Right cardiac atrium (tissue), 5 donors: ENCODE measurements at regions not wholly inside any gene's neighbourhood (a gene's known extent, or its start where the extent isn't known, plus 50 kb on each side); places are given as distances from the start of the nearest gene placed in this dataset.
A peak's percentile ranks its signal among the peaks of the same experiment; 100 is the strongest.

Experiments used
- ATAC-seq, 2 donors: fragments of 200-7000 bp; cut with Tn5 transposase; one replicate each; pipeline versions ENCODE4 v1.8.0 to v1.9.1; 2020; ENCODE audit warnings: moderate library complexity in 2 of 2, mild to moderate bottlenecking in 1 of 2
- DNase-seq, 3 donors: peaks; one replicate each; pipeline ENCODE4 v3.0.0-alpha.2; 2020
- H3K27ac ChIP-seq: one replicate; pipeline ENCODE4 v1.5.1; 2013; ENCODE audit warnings: mild to moderate bottlenecking, low read length, control low read depth, moderate library complexity
- H3K27me3 ChIP-seq: one replicate; pipeline ENCODE4 v1.6.1; 2013; ENCODE audit not compliant: control insufficient read depth, insufficient read depth
- H3K4me1 ChIP-seq: one replicate; pipeline ENCODE4 v1.6.1; 2013; ENCODE audit warnings: low read length; ENCODE audit not compliant: control insufficient read depth, insufficient read depth
- H3K4me3 ChIP-seq: one replicate; pipeline ENCODE4 v1.5.1; 2013; ENCODE audit warnings: low read length, control low read depth
- H3K9me3 ChIP-seq: one replicate; pipeline ENCODE4 v1.6.1; 2013; ENCODE audit warnings: low read length; ENCODE audit not compliant: control insufficient read depth
- WGBS: extraction: QIAGEN DNeasy Blood & Tissue Kit; methylation state at CpG from one replicate; pipeline ENCODE4 v1.1.7; 2013; 5-methylcytosine and 5-hydroxymethylcytosine counted together
- intact Hi-C, 4 donors: fragments of 100-400 bp; cut with DNase I; formaldehyde crosslinking; loops; one replicate each; pipeline versions ENCODE4 v1.11.0 to v1.14.0; 2022 to 2023
- donor health status: healthy with polysubstance abuse.
- donor health status: DM: no; HTN: yes; CAD: no.
- donor health status: DM: no; HTN: no; CAD: no.
- donor health status: DM: no; HTN: yes; CAD: no; lungs with severe emphysema.
- donor health status: DM: yes; HTN: yes; CAD: no.

GRCh38 chr13:33524086-33524485 lies 238.5 kb upstream of the STARD13 start:
- intact Hi-C loops, result no loop called here
- Histone ChIP-seq H3K27ac (no peak overlapping the region), H3K4me1 (no peaks in the 10 kb centered on the region), H3K4me3 (no peak overlapping the region), H3K9me3 (no peaks in the 10 kb centered on the region), H3K27me3 (no peaks in the 10 kb centered on the region)
- 45% methylated on average over 1 of the region's 1 CpG for WGBS
- DNase-seq, result no peak
- ATAC-seq, result no peak

- Histone ChIP-seq H3K9me3 (no peaks in the 10 kb centered on the region), H3K27ac (no peak overlapping the region), H3K4me3 (no peak overlapping the region), H3K27me3 (no peaks in the 10 kb centered on the region), H3K4me1 (no peaks in the 10 kb centered on the region)
- ATAC-seq (no peak), DNase-seq (no peak)
- 52% methylated on average over 4 of the region's 4 CpGs for WGBS
- intact Hi-C loops, result no loop called here
Measured at GRCh38 chr13:33525763-33526162, 240.2 kb upstream of the STARD13 start.

DNA sequence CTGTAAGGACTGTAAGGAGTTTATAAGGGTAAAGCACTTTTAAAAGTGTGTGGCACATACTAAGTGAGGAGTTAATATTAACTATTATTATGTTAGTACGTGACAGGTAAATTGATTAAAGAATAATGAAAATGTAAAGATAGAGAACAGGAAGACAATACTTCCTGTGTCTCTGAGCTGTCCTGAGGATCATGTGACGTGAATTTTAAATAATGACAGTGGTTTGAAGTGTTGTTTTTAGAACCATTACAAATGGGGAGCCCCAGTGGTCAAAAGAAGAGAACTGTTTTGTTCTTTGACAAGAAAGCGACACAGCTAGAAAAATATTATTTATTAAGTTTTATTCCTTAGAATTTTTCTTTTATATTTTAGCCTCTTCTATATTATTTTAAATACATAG lies 241.2 kb upstream of the STARD13 start:
- no peak overlapping the region for H3K27ac ChIP-seq
- no peak for DNase-seq
- no peak for ATAC-seq
- no peaks in the 10 kb centered on the region for H3K4me1 ChIP-seq
- intact Hi-C loops, result no loop called here
- no peaks in the 10 kb centered on the region for H3K9me3 ChIP-seq
- no peaks in the 10 kb centered on the region for H3K27me3 ChIP-seq
- H3K4me3 ChIP-seq, result no peak overlapping the region
- 80% methylated on average over 3 of the region's 3 CpGs for WGBS

DNA sequence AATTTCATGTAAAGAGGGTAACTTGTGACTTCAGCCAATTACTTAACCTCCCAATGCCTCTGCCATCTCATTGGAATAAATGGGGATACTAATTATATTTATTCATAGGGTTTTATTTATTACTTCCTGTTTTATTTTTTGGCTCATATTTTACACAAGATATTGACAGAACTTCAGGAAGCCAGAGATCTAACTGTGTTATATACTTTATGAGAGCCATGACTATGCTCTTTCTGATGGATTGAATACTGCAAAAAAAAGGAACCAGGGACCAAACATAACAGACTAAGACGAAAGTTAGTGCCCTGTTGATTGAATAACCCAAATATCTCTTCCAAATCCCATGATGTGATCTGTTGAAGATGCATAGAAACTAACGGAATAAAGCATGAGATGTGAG lies 243.3 kb upstream of the STARD13 start:
- Histone ChIP-seq H3K9me3 (no peaks in the 10 kb centered on the region), H3K27me3 (no peaks in the 10 kb centered on the region), H3K4me1 (peaks cover 4% of the 10 kb centered on the region), H3K27ac (no peak overlapping the region), H3K4me3 (no peak overlapping the region)
- WGBS, result 87% methylated on average over 2 of the region's 2 CpGs
- DNase-seq (no peak), ATAC-seq (no peak)
- intact Hi-C loops, result no loop called here

GRCh38 chr13:33531484-33531883 lies 245.9 kb upstream of the STARD13 start:
- no peak overlapping the region for H3K27ac ChIP-seq
- DNase-seq (no peak), ATAC-seq (no peak)
- H3K27me3 ChIP-seq, result no peaks in the 10 kb centered on the region
- intact Hi-C loops, result no loop called here
- H3K9me3 ChIP-seq, result no peaks in the 10 kb centered on the region
- peaks cover 4% of the 10 kb centered on the region for H3K4me1 ChIP-seq
- no peak overlapping the region for H3K4me3 ChIP-seq

- 84% methylated on average over 4 of the region's 4 CpGs for WGBS
- H3K27me3 ChIP-seq, result no peaks in the 10 kb centered on the region
- DNase-seq, result no peak
- H3K9me3 ChIP-seq, result no peaks in the 10 kb centered on the region
- intact Hi-C loops, result no loop called here
- ATAC-seq, result no peak
- peaks cover 4% of the 10 kb centered on the region for H3K4me1 ChIP-seq
- no peak overlapping the region for H3K27ac ChIP-seq
- H3K4me3 ChIP-seq, result no peak overlapping the region
Measured at GRCh38 chr13:33535061-33535460, 249.5 kb upstream of the STARD13 start.

DNA sequence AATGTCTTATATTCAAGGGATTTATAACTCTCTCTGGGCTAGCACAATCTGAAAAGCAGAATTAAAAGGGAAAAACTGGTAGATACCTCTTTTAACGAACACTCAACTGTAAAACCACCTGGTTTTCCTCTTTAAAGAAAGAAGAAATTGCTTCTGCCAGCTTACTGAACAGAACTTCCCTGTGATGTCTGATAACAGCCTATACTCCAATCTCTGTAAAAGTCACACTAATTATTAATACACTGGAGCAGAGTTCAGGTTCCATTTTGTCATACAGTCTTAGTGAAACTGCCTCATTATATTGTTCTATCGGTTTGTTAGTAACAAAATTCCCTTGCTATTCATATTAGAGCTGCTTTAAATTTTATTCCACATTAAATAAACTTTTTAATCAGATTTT lies 251.0 kb upstream of the STARD13 start:
- ATAC-seq, result no peak
- Histone ChIP-seq H3K9me3 (no peaks in the 10 kb centered on the region), H3K4me1 (peaks cover 4% of the 10 kb centered on the region), H3K27me3 (no peaks in the 10 kb centered on the region), H3K4me3 (no peak overlapping the region), H3K27ac (no peak overlapping the region)
- no peak for DNase-seq
- WGBS, result 59% methylated on average over 2 of the region's 2 CpGs
- intact Hi-C loops, result no loop called here

GRCh38 chr13:33537026-33537425 lies 251.5 kb upstream of the STARD13 start:
- Histone ChIP-seq H3K4me3 (no peak overlapping the region), H3K27ac (no peak overlapping the region), H3K27me3 (no peaks in the 10 kb centered on the region), H3K4me1 (peaks cover 4% of the 10 kb centered on the region), H3K9me3 (no peaks in the 10 kb centered on the region)
- ATAC-seq, result no peak
- intact Hi-C loops, result no loop called here
- DNase-seq, result no peak
- WGBS, result 78% methylated on average over 5 of the region's 5 CpGs

DNA sequence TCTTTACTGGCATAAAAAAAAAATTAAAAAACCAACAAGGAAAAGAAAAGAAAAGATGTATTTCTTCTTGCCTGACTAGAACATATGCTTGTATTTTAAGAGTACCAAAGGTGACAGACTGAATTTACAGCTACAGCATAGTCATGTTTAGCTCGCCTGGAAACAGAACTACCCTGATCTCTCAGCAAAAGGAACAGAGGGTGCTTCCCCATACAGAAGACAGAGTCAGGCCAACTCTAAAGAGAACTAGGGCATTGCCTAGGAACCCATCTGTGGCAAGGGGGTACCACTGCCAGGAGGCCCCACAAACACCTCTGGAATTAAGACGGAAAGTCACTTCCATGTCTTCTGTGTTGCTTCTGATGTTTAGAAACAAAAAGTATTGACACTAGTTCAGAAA lies 252.1 kb upstream of the STARD13 start:
- peak overlapping the region; percentile 67 for H3K27ac ChIP-seq
- ATAC-seq (no peak), DNase-seq (no peak)
- H3K9me3 ChIP-seq, result no peaks in the 10 kb centered on the region
- H3K27me3 ChIP-seq, result no peaks in the 10 kb centered on the region
- intact Hi-C loops, result no loop called here
- H3K4me1 ChIP-seq, result peaks cover 4% of the 10 kb centered on the region
- H3K4me3 ChIP-seq, result no peak overlapping the region
- 69% methylated on average over 2 of the region's 2 CpGs for WGBS

DNA sequence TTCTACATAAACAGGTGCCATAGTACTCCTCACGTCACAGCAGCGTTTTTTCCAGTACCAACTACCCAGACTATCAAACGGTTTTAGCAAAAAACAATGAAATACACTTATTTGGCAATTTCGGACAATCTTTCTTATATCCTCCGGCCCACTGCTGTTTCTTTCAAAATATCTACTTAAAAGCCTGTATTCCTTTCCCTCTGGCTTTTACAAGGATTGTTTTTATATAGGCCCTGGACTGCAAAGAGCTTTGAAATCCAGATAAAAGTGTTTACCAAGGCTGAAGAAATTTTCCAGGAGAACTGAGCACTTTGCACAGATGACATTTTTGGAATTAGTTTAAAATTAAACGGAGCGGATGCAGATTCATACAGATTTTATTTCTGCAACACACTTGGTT lies 255.9 kb upstream of the STARD13 start:
- DNase-seq (no peak), ATAC-seq (no peak)
- Histone ChIP-seq H3K9me3 (no peaks in the 10 kb centered on the region), H3K27me3 (no peaks in the 10 kb centered on the region), H3K27ac (no peak overlapping the region), H3K4me3 (peak overlapping the region; percentile 58), H3K4me1 (no peaks in the 10 kb centered on the region)
- intact Hi-C loops, result loop anchor here in 3 of 4 donors (5.0 to 10.0 kb wide), 6 partner anchors 181 to 954 kb away; partner anchors contain the start of genes PDS5B (in 1 of the 3) and STARD13 (in 1 of the 3)
- 60% methylated on average over 7 of the region's 7 CpGs for WGBS

- Histone ChIP-seq H3K9me3 (no peaks in the 10 kb centered on the region), H3K4me3 (peak overlapping the region; percentile 58), H3K4me1 (no peaks in the 10 kb centered on the region), H3K27me3 (no peaks in the 10 kb centered on the region), H3K27ac (peak overlapping the region; percentile 98)
- ATAC-seq (no peak), DNase-seq (no peak)
- 6% methylated on average over 8 of the region's 8 CpGs for WGBS
- intact Hi-C loops, result loop anchor here in 3 of 4 donors (5.0 to 10.0 kb wide), 6 partner anchors 180 to 955 kb away; partner anchors contain the start of genes PDS5B (in 1 of the 3) and STARD13 (in 1 of the 3)
Measured at GRCh38 chr13:33541962-33542308, 256.4 kb upstream of the STARD13 start.
